ENCODE measurements at regions not wholly inside any gene's neighbourhood (a gene's known extent, or its start where the extent isn't known, plus 50 kb on each side); places are given as distances from the start of the nearest gene placed in this dataset.

DNA sequence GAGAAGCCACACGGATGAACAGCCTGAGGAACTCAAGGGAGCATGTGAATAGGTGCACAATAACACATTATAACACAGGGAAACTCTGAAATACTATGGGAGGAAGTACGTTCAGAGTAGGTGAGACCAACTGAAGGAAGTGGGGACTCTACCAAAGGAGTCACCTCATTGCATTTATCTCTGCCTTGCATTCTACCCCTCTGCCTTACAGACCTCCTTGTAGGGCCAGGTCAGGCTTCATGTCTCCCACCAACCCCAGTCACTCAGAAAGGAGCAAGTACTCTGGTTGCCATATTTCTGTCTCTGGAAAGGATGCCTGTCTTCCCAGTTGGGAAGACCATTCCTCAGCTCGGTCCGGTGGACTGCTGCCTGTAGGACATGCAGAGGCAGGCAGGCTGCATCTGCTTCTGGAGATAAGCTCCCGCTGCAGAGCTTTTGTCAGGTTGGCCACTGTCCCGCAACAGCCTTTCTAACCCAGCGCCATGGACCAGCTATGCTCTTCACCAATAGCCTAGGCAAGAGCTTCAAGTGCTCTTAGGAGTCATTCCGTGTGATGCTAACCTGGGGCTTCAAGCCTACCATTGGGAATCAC is 51.6 kb upstream of the ASIP start:
- TF ChIP-seq EZH2 (IDR thresholded peaks at IDR 0.05; ENCODE audit: borderline replicate concordance, low read depth, low read length, severe bottlenecking) (no peak), GATA2 (IDR thresholded peaks at IDR 0.05; ENCODE audit: insufficient read depth, insufficient read length, low read depth, low read length) (no peak)
- no TSS peak for BruUV-seq (replicated peaks)
- no peaks in the 10 kb centered on the region for H3K4me1 ChIP-seq (ENCODE audit: control insufficient read depth, extremely low read depth, insufficient read depth, low read length)
- FAIRE-seq (no peak), DNase-seq (ENCODE audit: low read depth, low spot score) (no peak)
- intact Hi-C loops (cut with micrococcal nuclease): loop anchor here (1.0 to 10.0 kb wide), 5 partner anchors 66 to 575 kb away; partner anchors contain the start of gene AHCY
- H3K27ac ChIP-seq (ENCODE audit: insufficient read depth, low read depth, low read length): no peak overlapping the region
- H3K9ac ChIP-seq (replicated peaks; ENCODE audit: extremely low read depth, insufficient read depth, low read length): no peak overlapping the region
- no peaks in the 10 kb centered on the region for H3K9me1 ChIP-seq (replicated peaks; ENCODE audit: control insufficient read depth, extremely low read depth, insufficient read depth, low read length)
- no peak overlapping the region for H3K4me3 ChIP-seq (replicated peaks in 1 of 3; ENCODE audit: insufficient read depth in 1 of 3, low read depth in 1 of 3, low read length in 3 of 3)
- POLR2A ChIA-PET: no interaction called here
- H4K20me1 ChIP-seq (replicated peaks; ENCODE audit: control insufficient read depth, extremely low read depth, insufficient read depth, low read length): no peaks in the 10 kb centered on the region
- H3K79me2 ChIP-seq (ENCODE audit: control insufficient read depth, insufficient read depth, low read length): no peaks in the 10 kb centered on the region
- H3K4me2 ChIP-seq (ENCODE audit: insufficient read depth, low read length): no peak overlapping the region
- no peak overlapping the region for H2AFZ ChIP-seq (ENCODE audit: low read depth, low read length)
- dilution Hi-C loops (cut with MboI; ENCODE audit: extremely low pct_ligation_motif_present, low sequenced_read_pairs): no loop called here
- peaks cover 32 to 40% of the 10 kb centered on the region in 2 experiments for H3K27me3 ChIP-seq (ENCODE audit: control insufficient read depth in 2 of 2, insufficient read depth in 2 of 2, low read length in 2 of 2)
- H3K36me3 ChIP-seq (ENCODE audit: control insufficient read depth in 2 of 2, extremely low read depth in 1 of 2, insufficient read depth in 2 of 2, low read length in 2 of 2): no peaks in the 10 kb centered on the region
- H3K9me3 ChIP-seq (replicated peaks; ENCODE audit: control insufficient read depth, insufficient read depth, low read length): no peaks in the 10 kb centered on the region
- CTCF ChIA-PET: interaction anchor here (0.6 to 4.2 kb wide), 16 partner anchors 11 to 1488 kb away, joined by 3 to 66 read pairs (median 8); no protein-coding TSS in a partner anchor

DNA sequence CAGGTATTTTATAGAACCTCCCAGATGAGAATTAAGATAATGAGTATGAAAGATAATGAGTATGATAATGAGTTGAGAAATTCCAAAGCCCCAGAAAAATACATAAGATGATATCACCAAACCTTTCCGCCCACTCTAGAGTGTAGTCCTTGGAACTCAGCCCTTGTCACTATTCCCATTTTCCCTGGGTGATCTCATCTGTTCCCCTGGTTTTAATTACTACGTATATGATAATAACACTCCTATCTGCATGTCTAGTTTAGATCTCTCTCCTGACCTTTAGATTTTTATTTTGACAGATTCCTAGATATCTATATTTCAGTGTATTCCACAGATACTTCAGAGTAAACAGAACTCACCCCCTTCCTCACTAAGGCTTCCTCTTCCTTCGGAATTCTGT is 51.0 kb upstream of the ASIP start:
- ChIA-PET POLR2A (no interaction called here), CTCF (interaction anchor here (0.5 to 4.2 kb wide), 56 partner anchors 10 to 579 kb away, joined by 3 to 66 read pairs (median 5); partner anchors contain the start of genes AHCY, EIF2S2, ITCH and MAP1LC3A)
- intact Hi-C loops (cut with micrococcal nuclease): loop anchor here (1.0 to 10.0 kb wide), 5 partner anchors 65 to 575 kb away; partner anchors contain the start of gene AHCY
- no peak overlapping the region for H3K4me3 ChIP-seq (replicated peaks in 1 of 3; ENCODE audit: insufficient read depth in 1 of 3, low read depth in 1 of 3, low read length in 3 of 3)
- DNase-seq (ENCODE audit: low read depth, low spot score): no peak
- no peaks in the 10 kb centered on the region for H3K36me3 ChIP-seq (ENCODE audit: control insufficient read depth in 2 of 2, extremely low read depth in 1 of 2, insufficient read depth in 2 of 2, low read length in 2 of 2)
- dilution Hi-C loops (cut with MboI; ENCODE audit: extremely low pct_ligation_motif_present, low sequenced_read_pairs): no loop called here
- H3K79me2 ChIP-seq (ENCODE audit: control insufficient read depth, insufficient read depth, low read length): no peaks in the 10 kb centered on the region
- H3K27me3 ChIP-seq (ENCODE audit: control insufficient read depth in 2 of 2, insufficient read depth in 2 of 2, low read length in 2 of 2): peaks cover 36 to 43% of the 10 kb centered on the region in 2 experiments
- H3K4me2 ChIP-seq (ENCODE audit: insufficient read depth, low read length): no peak overlapping the region
- FAIRE-seq: no peak
- no peaks in the 10 kb centered on the region for H4K20me1 ChIP-seq (replicated peaks; ENCODE audit: control insufficient read depth, extremely low read depth, insufficient read depth, low read length)
- no peak overlapping the region for H3K27ac ChIP-seq (ENCODE audit: insufficient read depth, low read depth, low read length)
- no peak overlapping the region for H3K9ac ChIP-seq (replicated peaks; ENCODE audit: extremely low read depth, insufficient read depth, low read length)
- H3K4me1 ChIP-seq (ENCODE audit: control insufficient read depth, extremely low read depth, insufficient read depth, low read length): no peaks in the 10 kb centered on the region
- H3K9me3 ChIP-seq (replicated peaks; ENCODE audit: control insufficient read depth, insufficient read depth, low read length): no peaks in the 10 kb centered on the region
- no TSS peak for BruUV-seq (replicated peaks)
- no peak overlapping the region for H2AFZ ChIP-seq (ENCODE audit: low read depth, low read length)
- no peak for TF ChIP-seq MAX (IDR thresholded peaks at IDR 0.05; ENCODE audit: insufficient read depth, insufficient read length)
- TF ChIP-seq FOS (IDR thresholded peaks at IDR 0.05; ENCODE audit: borderline replicate concordance, insufficient read depth, low read length): no peak
- no peak for TF ChIP-seq CTCF (IDR thresholded peaks at IDR 0.05; ENCODE audit: extremely low read depth in 1 of 2, insufficient read depth in 1 of 2, low read depth in 1 of 2, low read length in 2 of 2)
- TF ChIP-seq POLR2A (IDR thresholded peaks at IDR 0.05; ENCODE audit: low read depth, low read length): no peak
- TF ChIP-seq JUN (IDR thresholded peaks at IDR 0.05; ENCODE audit: borderline replicate concordance, insufficient read depth, insufficient read length, low read depth): no peak
- no peak for TF ChIP-seq MYC (IDR thresholded peaks at IDR 0.05; ENCODE audit: low read depth, low read length)
- no peak for TF ChIP-seq EZH2 (IDR thresholded peaks at IDR 0.05; ENCODE audit: borderline replicate concordance, low read depth, low read length, severe bottlenecking)
- no peak for TF ChIP-seq POLR2AphosphoS5 (IDR thresholded peaks at IDR 0.05; ENCODE audit: insufficient read depth, low read depth, low read length)
- no peak for TF ChIP-seq GATA2 (IDR thresholded peaks at IDR 0.05; ENCODE audit: insufficient read depth, insufficient read length, low read depth, low read length)
- H3K9me1 ChIP-seq (replicated peaks; ENCODE audit: control insufficient read depth, extremely low read depth, insufficient read depth, low read length): no peaks in the 10 kb centered on the region
